Mesenchymal stem cell (in vitro differentiated cells and primary cell): ENCODE measurements at regions not wholly inside any gene's neighbourhood (a gene's known extent, or its start where the extent isn't known, plus 50 kb on each side); places are given as distances from the start of the nearest gene placed in this dataset.
"Not testable (repeated sequence)": the region's sequence is repeated elsewhere in the genome, so short reads cannot be mapped to it uniquely, and the experiment has no call there.

Experiments
- DNase-seq: peaks from one replicate; pipeline ENCODE4 v3.0.0-alpha.2; 2013
- H2AFZ ChIP-seq: one replicate; pipeline ENCODE4 v1.6.1; 2013; ENCODE audit warnings: low read depth, mild to moderate bottlenecking, control low read depth, inconsistent platforms, low read length, moderate library complexity
- H2AK5ac ChIP-seq: 2 replicates; pipeline ENCODE4 v1.6.1; 2013; ENCODE audit warnings: low read length, moderate library complexity, mild to moderate bottlenecking, inconsistent platforms; ENCODE audit not compliant: severe bottlenecking
- H2BK120ac ChIP-seq: one replicate; pipeline ENCODE4 v1.6.1; 2013; ENCODE audit warnings: low read depth, mild to moderate bottlenecking, inconsistent platforms, low read length, moderate library complexity
- H2BK12ac ChIP-seq, 2 experiments: one replicate each; pipeline ENCODE4 v1.6.1; 2013; ENCODE audit warnings: inconsistent platforms in 2 of 2, low read length in 2 of 2, mild to moderate bottlenecking in 2 of 2, moderate library complexity in 2 of 2, control low read depth in 1 of 2
- H2BK15ac ChIP-seq: one replicate; pipeline ENCODE4 v1.6.1; 2013; ENCODE audit warnings: mild to moderate bottlenecking, low read depth, inconsistent platforms; ENCODE audit not compliant: poor library complexity, severe bottlenecking
- H2BK5ac ChIP-seq: 2 replicates; pipeline ENCODE4 v1.6.1; 2013; ENCODE audit warnings: low read depth, mild to moderate bottlenecking, low read length, control low read depth, inconsistent platforms; ENCODE audit not compliant: poor library complexity, severe bottlenecking
- H3K14ac ChIP-seq, 2 experiments: one replicate each; pipeline ENCODE4 v1.6.1; 2013; ENCODE audit warnings: inconsistent platforms in 2 of 2, low read length in 2 of 2, control low read depth in 1 of 2, mild to moderate bottlenecking in 1 of 2, moderate library complexity in 1 of 2
- H3K18ac ChIP-seq, 2 experiments: one replicate each; pipeline ENCODE4 v1.6.1; 2013; ENCODE audit warnings: inconsistent platforms in 2 of 2, low read length in 2 of 2, control low read depth in 1 of 2, low read depth in 1 of 2, mild to moderate bottlenecking in 1 of 2
- H3K23ac ChIP-seq, 2 experiments: one replicate each; pipeline ENCODE4 v1.6.1; 2013; ENCODE audit warnings: inconsistent platforms in 2 of 2, low read length in 2 of 2, mild to moderate bottlenecking in 2 of 2, moderate library complexity in 2 of 2, control low read depth in 1 of 2
- H3K27ac ChIP-seq: 2 replicates; pipeline ENCODE4 v1.5.1; 2013; ENCODE audit warnings: mild to moderate bottlenecking, moderate library complexity, low read length, control low read depth, inconsistent platforms; ENCODE audit not compliant: poor library complexity, severe bottlenecking
- H3K27me3 ChIP-seq, 2 experiments: 2 replicates each; pipeline versions ENCODE4 v1.6.1 to v1.7.0; 2013; ENCODE audit warnings: low read length in 2 of 2, mild to moderate bottlenecking in 2 of 2, moderate library complexity in 2 of 2, control low read depth in 1 of 2, inconsistent platforms in 1 of 2; ENCODE audit not compliant: control insufficient read depth in 1 of 2, insufficient read depth in 1 of 2
- H3K36me3 ChIP-seq, 2 experiments: 2 replicates each; pipeline versions ENCODE4 v1.6.1 to v1.7.0; 2013; ENCODE audit warnings: low read length in 2 of 2, control low read depth in 1 of 2, inconsistent platforms in 1 of 2, low read depth in 1 of 2, mild to moderate bottlenecking in 1 of 2; ENCODE audit not compliant: insufficient read depth in 2 of 2, control insufficient read depth in 1 of 2
- H3K4ac ChIP-seq, 2 experiments: one replicate each; pipeline ENCODE4 v1.6.1; 2013; ENCODE audit warnings: inconsistent platforms in 2 of 2, low read length in 2 of 2, mild to moderate bottlenecking in 2 of 2, moderate library complexity in 2 of 2, control low read depth in 1 of 2, low read depth in 1 of 2
- H3K4me1 ChIP-seq: 2 replicates; pipeline ENCODE4 v1.6.1; 2013; ENCODE audit warnings: low read depth, low read length, control low read depth; ENCODE audit not compliant: control insufficient read depth, insufficient read depth
- H3K4me2 ChIP-seq: 2 replicates; pipeline ENCODE4 v1.6.1; 2013; ENCODE audit warnings: low read length, mild to moderate bottlenecking, inconsistent platforms; ENCODE audit not compliant: poor library complexity, severe bottlenecking
- H3K4me3 ChIP-seq, 2 experiments: 2 replicates each; pipeline versions ENCODE4 v1.5.1 to v1.7.0; 2013; ENCODE audit warnings: low read length in 2 of 2, mild to moderate bottlenecking in 2 of 2, control low read depth in 1 of 2, low read depth in 1 of 2; ENCODE audit not compliant: insufficient read depth in 1 of 2
- H3K79me1 ChIP-seq: replicated peaks from 2 replicates; pipeline ENCODE4 v1.6.1; 2013; ENCODE audit warnings: mild to moderate bottlenecking, control low read depth, low read length, inconsistent platforms; ENCODE audit not compliant: poor library complexity, severe bottlenecking
- H3K9ac ChIP-seq: 2 replicates; pipeline ENCODE4 v1.7.0; 2013; ENCODE audit warnings: mild to moderate bottlenecking, low read length, moderate library complexity
- H3K9me3 ChIP-seq: 2 replicates; pipeline ENCODE4 v1.7.0; 2013; ENCODE audit warnings: mild to moderate bottlenecking, low read length; ENCODE audit not compliant: control insufficient read depth
- H4K8ac ChIP-seq: one replicate; pipeline ENCODE4 v1.6.1; 2013; ENCODE audit warnings: inconsistent platforms, mild to moderate bottlenecking, low read length, moderate library complexity
- H4K91ac ChIP-seq: one replicate; pipeline ENCODE4 v1.6.1; 2013; ENCODE audit warnings: mild to moderate bottlenecking, low read length, inconsistent platforms
- WGBS: methylation state at CpG from one replicate; pipeline ENCODE4 v1.1.7; 2013; ENCODE audit warnings: mixed read lengths; 5-methylcytosine and 5-hydroxymethylcytosine counted together

GRCh38 chr15:24078310-24079029 lies 391.4 kb upstream of the NDN start:
- no peak overlapping the region for H3K4me3 ChIP-seq
- H4K8ac ChIP-seq, result no peak overlapping the region
- no peak overlapping the region for H3K23ac ChIP-seq
- H2AK5ac ChIP-seq, result no peak overlapping the region
- no peak for DNase-seq
- no peak overlapping the region for H2AFZ ChIP-seq
- H4K91ac ChIP-seq, result no peak overlapping the region
- H3K9ac ChIP-seq, result no peak overlapping the region
- 86% methylated on average over 27 of the region's 29 CpGs for WGBS
- H2BK5ac ChIP-seq, result no peak overlapping the region
- no peak overlapping the region for H2BK120ac ChIP-seq
- no peak overlapping the region for H3K4me2 ChIP-seq
- peaks cover 15% of the 10 kb centered on the region for H3K9me3 ChIP-seq
- H3K27me3 ChIP-seq, result no peaks in the 10 kb centered on the region
- no peaks in the 10 kb centered on the region for H3K79me1 ChIP-seq
- no peak overlapping the region for H3K18ac ChIP-seq
- H2BK15ac ChIP-seq, result no peak overlapping the region
- no peak overlapping the region for H3K14ac ChIP-seq
- no peaks in the 10 kb centered on the region for H3K36me3 ChIP-seq
- no peaks in the 10 kb centered on the region for H3K4me1 ChIP-seq
- no peak overlapping the region for H3K27ac ChIP-seq
- H2BK12ac ChIP-seq, result no peak overlapping the region
- H3K4ac ChIP-seq, result no peak overlapping the region

- not testable (repeated sequence) for H3K4me3 ChIP-seq, H3K27ac ChIP-seq, H2BK15ac ChIP-seq, H2BK120ac ChIP-seq, H3K4me2 ChIP-seq, H4K91ac ChIP-seq, H3K9me3 ChIP-seq, H2BK12ac ChIP-seq, H4K8ac ChIP-seq, H2BK5ac ChIP-seq, H2AK5ac ChIP-seq, H3K23ac ChIP-seq, H3K4me1 ChIP-seq, H3K4ac ChIP-seq, H3K36me3 ChIP-seq, H3K27me3 ChIP-seq, H3K79me1 ChIP-seq, H3K18ac ChIP-seq, H3K14ac ChIP-seq, H3K9ac ChIP-seq, DNase-seq, H2AFZ ChIP-seq
- WGBS, result no CpG with 5 or more reads among the region's 1 CpG
Measured at GRCh38 chr15:24088941-24089340, 401.8 kb upstream of the NDN start.

- H4K91ac ChIP-seq, H3K79me1 ChIP-seq, H3K4me1 ChIP-seq, H3K9ac ChIP-seq, H4K8ac ChIP-seq, H3K9me3 ChIP-seq, H3K4me3 ChIP-seq, H3K4me2 ChIP-seq, H3K4ac ChIP-seq, H2BK120ac ChIP-seq, H2BK15ac ChIP-seq, DNase-seq, H3K27me3 ChIP-seq, H2BK5ac ChIP-seq, H2AK5ac ChIP-seq, H3K36me3 ChIP-seq, H3K14ac ChIP-seq, H2AFZ ChIP-seq, H3K23ac ChIP-seq, H2BK12ac ChIP-seq, H3K18ac ChIP-seq, H3K27ac ChIP-seq: not testable (repeated sequence)
- WGBS, result 50% methylated on average over 14 of the region's 30 CpGs
Measured at GRCh38 chr15:24101503-24101902, 414.4 kb upstream of the NDN start.

DNA sequence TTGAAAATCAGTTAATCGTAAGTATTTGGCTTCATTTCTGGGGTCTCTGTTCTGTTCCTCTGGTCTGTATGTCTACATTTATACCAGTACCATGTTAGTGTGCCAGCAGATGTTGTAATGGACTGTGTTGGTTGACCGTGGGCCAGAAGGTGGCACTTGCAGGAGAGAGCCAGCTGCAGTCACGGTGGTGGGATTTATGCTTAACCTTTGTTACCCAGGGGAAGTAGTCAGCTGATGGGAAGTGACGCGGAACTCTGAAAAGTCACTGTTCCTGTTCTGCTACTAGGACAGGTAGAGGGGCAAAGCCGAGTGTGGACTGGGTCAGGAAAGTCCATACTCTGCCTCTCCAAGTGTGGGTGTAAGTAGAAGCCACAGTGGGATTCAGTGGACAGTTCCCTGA lies 420.4 kb upstream of the NDN start:
- H3K9me3 ChIP-seq, H2AK5ac ChIP-seq, H3K79me1 ChIP-seq, H3K4me1 ChIP-seq, H3K18ac ChIP-seq, H2BK12ac ChIP-seq, H3K27me3 ChIP-seq, H3K9ac ChIP-seq, H2BK15ac ChIP-seq, H2BK5ac ChIP-seq, H4K91ac ChIP-seq, H3K4me2 ChIP-seq, H3K14ac ChIP-seq, H3K4me3 ChIP-seq, H2BK120ac ChIP-seq, DNase-seq, H4K8ac ChIP-seq, H3K36me3 ChIP-seq, H3K27ac ChIP-seq, H3K4ac ChIP-seq, H2AFZ ChIP-seq, H3K23ac ChIP-seq: not testable (repeated sequence)
- 62% methylated on average over 5 of the region's 6 CpGs for WGBS
